GM20000 (cell line): ENCODE measurements at regions not wholly inside any gene's neighbourhood (a gene's known extent, or its start where the extent isn't known, plus 50 kb on each side); places are given as distances from the start of the nearest gene placed in this dataset.

Experiments
- DNase-seq: peaks from one replicate; pipeline ENCODE4 v3.0.0; 2012; ENCODE audit warnings: low spot score
- TF ChIP-seq, protein P1 (sequence below): IDR thresholded peaks from 2 replicates; pipeline ENCODE4 v1.5.1; 2012; ENCODE audit warnings: mild to moderate bottlenecking, control low read depth; ENCODE audit errors: extremely low read depth, missing control alignments

DNA sequence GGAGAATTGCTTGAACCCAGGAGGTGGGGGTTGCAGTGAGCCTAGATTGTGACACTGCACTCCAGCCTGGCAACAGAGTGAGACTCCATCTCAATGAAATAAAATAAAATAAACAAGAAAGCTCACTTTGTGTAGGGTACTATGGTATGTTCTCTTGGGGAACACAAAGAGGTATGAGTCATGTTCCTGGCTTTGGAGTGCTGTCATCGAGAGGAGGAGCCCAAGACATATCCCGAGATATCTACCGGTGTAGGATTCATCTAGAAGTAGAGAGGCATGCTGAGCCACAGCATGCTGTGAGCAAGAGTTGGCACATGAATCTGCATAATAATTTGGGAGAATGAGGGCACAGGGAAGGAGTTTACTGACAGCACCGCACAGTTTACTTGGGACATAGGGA lies 244.9 kb upstream of the EPHA4 start:
- TF ChIP-seq, protein P1, sequence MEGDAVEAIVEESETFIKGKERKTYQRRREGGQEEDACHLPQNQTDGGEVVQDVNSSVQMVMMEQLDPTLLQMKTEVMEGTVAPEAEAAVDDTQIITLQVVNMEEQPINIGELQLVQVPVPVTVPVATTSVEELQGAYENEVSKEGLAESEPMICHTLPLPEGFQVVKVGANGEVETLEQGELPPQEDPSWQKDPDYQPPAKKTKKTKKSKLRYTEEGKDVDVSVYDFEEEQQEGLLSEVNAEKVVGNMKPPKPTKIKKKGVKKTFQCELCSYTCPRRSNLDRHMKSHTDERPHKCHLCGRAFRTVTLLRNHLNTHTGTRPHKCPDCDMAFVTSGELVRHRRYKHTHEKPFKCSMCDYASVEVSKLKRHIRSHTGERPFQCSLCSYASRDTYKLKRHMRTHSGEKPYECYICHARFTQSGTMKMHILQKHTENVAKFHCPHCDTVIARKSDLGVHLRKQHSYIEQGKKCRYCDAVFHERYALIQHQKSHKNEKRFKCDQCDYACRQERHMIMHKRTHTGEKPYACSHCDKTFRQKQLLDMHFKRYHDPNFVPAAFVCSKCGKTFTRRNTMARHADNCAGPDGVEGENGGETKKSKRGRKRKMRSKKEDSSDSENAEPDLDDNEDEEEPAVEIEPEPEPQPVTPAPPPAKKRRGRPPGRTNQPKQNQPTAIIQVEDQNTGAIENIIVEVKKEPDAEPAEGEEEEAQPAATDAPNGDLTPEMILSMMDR = no peak
- no peak for DNase-seq

- no peak for DNase-seq
- TF ChIP-seq, protein P1 = no peak
These were observed 244.5 kb upstream of the EPHA4 start for GRCh38 chr2:221816566-221816965.

DNA sequence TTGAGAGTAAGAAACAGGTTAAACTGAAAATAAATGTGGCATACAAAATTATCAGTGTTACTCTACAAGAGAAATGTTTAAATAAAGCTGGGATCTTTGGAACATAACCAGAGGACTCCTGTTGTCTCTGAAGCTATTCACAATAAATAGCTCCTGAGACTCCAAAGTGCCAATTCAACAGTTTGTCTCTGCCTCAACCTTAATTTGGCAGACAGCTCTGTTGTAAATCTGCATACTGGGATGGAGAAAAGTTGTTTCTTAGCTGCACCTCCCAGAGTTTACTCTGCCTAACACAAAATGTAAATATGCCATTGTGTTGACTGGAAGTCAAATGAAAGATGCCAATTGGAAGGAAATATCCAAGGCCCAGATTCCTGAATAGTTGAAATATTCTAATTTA lies 238.5 kb upstream of the EPHA4 start:
- no peak for DNase-seq
- TF ChIP-seq, protein P1 = no peak

DNA sequence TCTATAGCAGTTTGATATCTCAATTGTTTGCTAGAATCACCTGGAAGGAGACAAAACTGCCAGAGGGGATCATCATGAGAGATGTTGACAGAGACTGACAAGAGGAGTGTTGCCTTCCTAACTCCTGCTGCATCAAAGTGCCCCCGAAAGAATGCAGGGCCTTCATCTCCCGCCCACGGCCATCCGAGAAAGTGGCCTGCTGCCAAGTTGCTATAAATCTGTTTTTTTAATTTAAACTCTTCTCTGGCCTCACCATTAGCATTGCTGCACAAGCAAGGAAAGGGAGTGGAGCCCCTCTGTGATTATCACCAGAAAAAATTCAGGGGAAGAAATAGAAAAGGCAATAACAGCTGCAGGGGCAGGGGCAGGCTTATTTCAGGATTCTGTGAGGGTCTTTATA lies 238.1 kb upstream of the EPHA4 start:
- no peak for DNase-seq
- TF ChIP-seq, protein P1 = no peak

DNA sequence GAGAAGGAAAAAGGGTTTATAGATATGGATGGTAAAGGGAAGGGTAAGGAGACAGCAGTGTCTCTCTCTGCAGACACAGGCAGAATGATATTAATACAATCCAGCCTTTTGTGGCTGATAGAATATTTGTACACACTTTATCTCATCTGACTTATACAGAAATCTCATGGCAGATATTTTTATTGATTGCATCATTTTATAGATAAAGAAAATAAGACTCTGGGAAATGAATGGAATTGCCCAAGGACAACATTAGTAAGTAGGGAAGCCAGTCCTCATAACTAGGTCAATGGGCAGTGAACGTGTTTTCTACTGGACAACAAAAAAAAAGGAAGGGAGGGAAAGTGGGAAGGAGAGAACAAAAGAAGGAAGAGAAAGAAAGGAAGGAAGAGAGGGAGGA lies 236.4 kb upstream of the EPHA4 start:
- TF ChIP-seq, protein P1 = no peak
- no peak for DNase-seq

- no peak for DNase-seq
- TF ChIP-seq, protein P1 = no peak
These were observed 235.6 kb upstream of the EPHA4 start for GRCh38 chr2:221807706-221808105.

DNA sequence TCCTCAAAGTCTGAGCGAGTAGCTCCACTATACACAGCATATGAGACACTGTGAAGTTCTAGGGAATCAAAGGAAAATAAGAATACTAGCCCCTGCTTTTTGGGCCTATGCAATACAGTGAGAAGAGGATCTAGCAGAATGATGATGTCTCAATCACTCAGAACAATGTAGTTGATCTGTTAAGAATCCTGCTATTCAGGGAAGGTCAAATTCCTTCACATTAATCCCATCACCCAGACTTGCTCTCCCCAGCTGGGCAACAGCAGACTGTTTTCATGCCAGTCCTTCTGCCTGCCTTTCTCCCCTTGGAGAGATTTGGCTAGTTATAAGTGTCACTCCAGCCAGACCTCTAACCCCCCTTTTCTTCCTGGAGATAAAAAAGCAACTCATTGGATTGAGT lies 230.0 kb upstream of the EPHA4 start:
- no peak for DNase-seq
- TF ChIP-seq, protein P1 = no peak
